ENCODE measurements at regions not wholly inside any gene's neighbourhood (a gene's known extent, or its start where the extent isn't known, plus 50 kb on each side); places are given as distances from the start of the nearest gene placed in this dataset.

- no peak for DNase-seq (ENCODE audit: low read depth)
- H3K4me3 ChIP-seq (ENCODE audit: low read depth, low read length) = no peak overlapping the region
- TF ChIP-seq POLR2A (IDR thresholded peaks at IDR 0.05; ENCODE audit: extremely low read depth, insufficient read length) (no peak), CTCF (IDR thresholded peaks at IDR 0.05; ENCODE audit: low read depth, low read length) (no peak), MYC (IDR thresholded peaks at IDR 0.05; ENCODE audit: low read depth, low read length) (no peak), MAX (IDR thresholded peaks at IDR 0.05; ENCODE audit: low read depth, low read length) (no peak)
Observed at GRCh38 chr10:45235798-45236220, 79.6 kb downstream of the OR13A1 start.

- H3K4me3 ChIP-seq (ENCODE audit: low read depth, low read length) = no peak overlapping the region
- DNase-seq (ENCODE audit: low read depth) = no peak
- TF ChIP-seq CTCF (IDR thresholded peaks at IDR 0.05; ENCODE audit: low read depth, low read length) = no peak
- no peak for TF ChIP-seq POLR2A (IDR thresholded peaks at IDR 0.05; ENCODE audit: extremely low read depth, insufficient read length)
- TF ChIP-seq MYC (IDR thresholded peaks at IDR 0.05; ENCODE audit: low read depth, low read length) = no peak
- TF ChIP-seq MAX (IDR thresholded peaks at IDR 0.05; ENCODE audit: low read depth, low read length) = no peak
Observed at GRCh38 chr10:45238896-45239295, 76.5 kb downstream of the OR13A1 start.

GRCh38 chr10:45239642-45240041 lies 75.8 kb downstream of the OR13A1 start:
- no peak overlapping the region for H3K4me3 ChIP-seq (ENCODE audit: low read depth, low read length)
- DNase-seq (ENCODE audit: low read depth) = no peak
- TF ChIP-seq POLR2A (IDR thresholded peaks at IDR 0.05; ENCODE audit: extremely low read depth, insufficient read length) (no peak), MAX (IDR thresholded peaks at IDR 0.05; ENCODE audit: low read depth, low read length) (no peak), CTCF (IDR thresholded peaks at IDR 0.05; ENCODE audit: low read depth, low read length) (no peak), MYC (IDR thresholded peaks at IDR 0.05; ENCODE audit: low read depth, low read length) (no peak)

GRCh38 chr10:45241865-45242520 lies 73.4 kb downstream of the OR13A1 start:
- TF ChIP-seq MYC (IDR thresholded peaks at IDR 0.05; ENCODE audit: low read depth, low read length) (no peak), CTCF (IDR thresholded peaks at IDR 0.05; ENCODE audit: low read depth, low read length) (no peak), MAX (IDR thresholded peaks at IDR 0.05; ENCODE audit: low read depth, low read length) (0 out of 2 replicates have a peak, but pooled peaks have one; percentile 12), POLR2A (IDR thresholded peaks at IDR 0.05; ENCODE audit: extremely low read depth, insufficient read length) (no peak)
- H3K4me3 ChIP-seq (ENCODE audit: low read depth, low read length) = no peak overlapping the region
- DNase-seq (ENCODE audit: low read depth) = peak; percentile 59

- no peak for DNase-seq (ENCODE audit: low read depth)
- TF ChIP-seq CTCF (IDR thresholded peaks at IDR 0.05; ENCODE audit: low read depth, low read length) = no peak
- no peak for TF ChIP-seq POLR2A (IDR thresholded peaks at IDR 0.05; ENCODE audit: extremely low read depth, insufficient read length)
- TF ChIP-seq MYC (IDR thresholded peaks at IDR 0.05; ENCODE audit: low read depth, low read length) = no peak
- no peak for TF ChIP-seq MAX (IDR thresholded peaks at IDR 0.05; ENCODE audit: low read depth, low read length)
- no peak overlapping the region for H3K4me3 ChIP-seq (ENCODE audit: low read depth, low read length)
Observed at GRCh38 chr10:45243261-45243660, 72.1 kb downstream of the OR13A1 start.

Data from NB4 (cell line).